HepG2 (cell line): ENCODE measurements at regions not wholly inside any gene's neighbourhood (a gene's known extent, or its start where the extent isn't known, plus 50 kb on each side); places are given as distances from the start of the nearest gene placed in this dataset.

Source experiments
- EP300 ChIP-seq, 3 experiments: sonication (generic) in 1 of 3; formaldehyde crosslinking in 1 of 3; IDR thresholded peaks; 2 replicates each; pipeline versions ENCODE4 v1.5.1 to v1.6.1; 2011 to 2020; ENCODE audit warnings: low read depth in 2 of 3, low read length in 2 of 3, borderline replicate concordance in 1 of 3, improper control_type of control experiment in 1 of 3, mild to moderate bottlenecking in 1 of 3, missing genetic modification reagents in 1 of 3, moderate library complexity in 1 of 3
- EZH2 ChIP-seq: conservative IDR thresholded peaks from 2 replicates; pipeline ENCODE4 v1.6.1; 2012; ENCODE audit warnings: mild to moderate bottlenecking, low read depth, low read length, moderate library complexity
- GABPA ChIP-seq, 2 experiments: IDR thresholded peaks; 2 replicates each; pipeline ENCODE4 v1.6.1; 2011 to 2016; ENCODE audit warnings: low read depth in 2 of 2, low read length in 1 of 2, missing biosample characterization in 1 of 2, missing genetic modification characterization in 1 of 2
- JUND ChIP-seq: sonication (generic); formaldehyde crosslinking; IDR thresholded peaks from 2 replicates; pipeline ENCODE4 v1.8.0; 2022; ENCODE audit warnings: mild to moderate bottlenecking, missing genetic modification reagents
- MEIS2 ChIP-seq: sonication (generic); formaldehyde crosslinking; IDR thresholded peaks from 2 replicates; pipeline ENCODE4 v1.9.0; 2021; ENCODE audit warnings: mild to moderate bottlenecking, missing genetic modification reagents
- POLR2A ChIP-seq, 2 experiments: IDR thresholded peaks; 2 replicates each; pipeline ENCODE4 v1.6.1; 2011; ENCODE audit warnings: low read depth in 2 of 2, low read length in 2 of 2, mild to moderate bottlenecking in 1 of 2, moderate library complexity in 1 of 2; ENCODE audit not compliant: insufficient read depth in 1 of 2
- SKI ChIP-seq: fragments of 450-650 bp; IDR thresholded peaks from one replicate; pipeline ENCODE4 v1.6.1; 2018; ENCODE audit warnings: mild to moderate bottlenecking; ENCODE audit not compliant: partially characterized antibody
- TMF1 ChIP-seq: sonication (generic); formaldehyde crosslinking; IDR thresholded peaks from 2 replicates; pipeline ENCODE4 v1.8.1; 2022; ENCODE audit warnings: low read depth, missing genetic modification reagents
- ZNF124 ChIP-seq: sonication (generic); formaldehyde crosslinking; IDR thresholded peaks from 2 replicates; pipeline ENCODE4 v1.4.0; 2020; ENCODE audit warnings: missing genetic modification reagents
- ZNF20 ChIP-seq: sonication (generic); formaldehyde crosslinking; IDR thresholded peaks from 2 replicates; pipeline ENCODE4 v1.4.0; 2020; ENCODE audit warnings: mild to moderate bottlenecking, moderate library complexity, missing genetic modification reagents
- TF ChIP-seq, protein P1 (sequence below): sonication (generic); formaldehyde crosslinking; IDR thresholded peaks from 2 replicates; pipeline ENCODE4 v1.5.0; 2020; ENCODE audit warnings: mild to moderate bottlenecking, missing genetic modification reagents, moderate library complexity

DNA sequence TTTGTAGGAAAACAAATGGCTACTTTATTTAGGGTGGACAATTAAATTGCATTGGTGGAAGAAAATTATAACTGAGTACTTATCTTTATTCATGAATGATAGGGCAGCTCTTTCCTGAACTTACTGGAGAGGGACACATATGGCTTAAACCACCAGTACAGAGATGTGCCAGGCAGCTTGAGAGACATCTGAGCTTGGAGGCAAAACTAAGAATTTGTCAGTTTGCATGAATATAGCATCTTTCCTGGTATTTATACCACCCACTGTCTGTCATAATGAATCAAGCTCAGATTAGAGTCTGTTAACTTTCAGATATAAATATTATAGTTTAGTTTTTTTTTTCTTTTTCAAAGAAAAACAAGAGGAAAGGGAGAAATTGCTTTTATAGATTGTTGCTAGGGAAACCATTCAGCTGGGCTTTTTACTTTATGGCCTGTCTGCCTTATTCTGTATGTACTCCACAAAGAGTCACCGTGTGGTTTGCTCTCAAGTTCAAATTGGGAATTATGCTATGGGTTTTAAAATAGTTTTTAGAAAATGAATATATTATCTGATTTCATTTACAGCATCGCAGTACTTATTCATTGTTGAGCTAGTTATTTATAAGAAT, 477.0 kb upstream of the CHORDC1 start:
- TF ChIP-seq GABPA (IDR thresholded peaks at IDR 0.05; ENCODE audit: low read depth, low read length), result no peak
- no peak for TF ChIP-seq GABPA (CRISPR knock-in tag; IDR thresholded peaks at IDR 0.05; ENCODE audit: low read depth)
- no peak for TF ChIP-seq POLR2A (IDR thresholded peaks at IDR 0.05; ENCODE audit: insufficient read depth in 1 of 2, low read depth in 2 of 2, low read length in 2 of 2)
- TF ChIP-seq ZNF124, result no peak
- TF ChIP-seq, protein P1, sequence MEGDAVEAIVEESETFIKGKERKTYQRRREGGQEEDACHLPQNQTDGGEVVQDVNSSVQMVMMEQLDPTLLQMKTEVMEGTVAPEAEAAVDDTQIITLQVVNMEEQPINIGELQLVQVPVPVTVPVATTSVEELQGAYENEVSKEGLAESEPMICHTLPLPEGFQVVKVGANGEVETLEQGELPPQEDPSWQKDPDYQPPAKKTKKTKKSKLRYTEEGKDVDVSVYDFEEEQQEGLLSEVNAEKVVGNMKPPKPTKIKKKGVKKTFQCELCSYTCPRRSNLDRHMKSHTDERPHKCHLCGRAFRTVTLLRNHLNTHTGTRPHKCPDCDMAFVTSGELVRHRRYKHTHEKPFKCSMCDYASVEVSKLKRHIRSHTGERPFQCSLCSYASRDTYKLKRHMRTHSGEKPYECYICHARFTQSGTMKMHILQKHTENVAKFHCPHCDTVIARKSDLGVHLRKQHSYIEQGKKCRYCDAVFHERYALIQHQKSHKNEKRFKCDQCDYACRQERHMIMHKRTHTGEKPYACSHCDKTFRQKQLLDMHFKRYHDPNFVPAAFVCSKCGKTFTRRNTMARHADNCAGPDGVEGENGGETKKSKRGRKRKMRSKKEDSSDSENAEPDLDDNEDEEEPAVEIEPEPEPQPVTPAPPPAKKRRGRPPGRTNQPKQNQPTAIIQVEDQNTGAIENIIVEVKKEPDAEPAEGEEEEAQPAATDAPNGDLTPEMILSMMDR (CRISPR knock-in tag), result no peak
- no peak for TF ChIP-seq EP300 (IDR thresholded peaks at IDR 0.05; ENCODE audit: low read depth in 2 of 2, low read length in 2 of 2)
- TF ChIP-seq EP300 (CRISPR knock-in tag; IDR thresholded peaks at IDR 0.05; ENCODE audit: borderline replicate concordance), result no peak
- TF ChIP-seq SKI, result no peak
- no peak for TF ChIP-seq EZH2
- TF ChIP-seq ZNF20, result no peak
- no peak for TF ChIP-seq TMF1
- TF ChIP-seq MEIS2, result no peak
- no peak for TF ChIP-seq JUND (CRISPR knock-in tag)
